IMR-90 (cell line): ENCODE measurements at regions not wholly inside any gene's neighbourhood (a gene's known extent, or its start where the extent isn't known, plus 50 kb on each side); places are given as distances from the start of the nearest gene placed in this dataset.

Experiments
- ATAC-seq: fragments of 200-7000 bp; cut with Tn5 transposase; 2 replicates; pipeline ENCODE4 v1.9.1; 2020; ENCODE audit warnings: low read depth, mild to moderate bottlenecking, moderate library complexity
- BruUV-seq: library from RNA; stranded (reverse); fragments of 400-500 nt; replicated peaks from 2 replicates; lab custom pipeline; 2021; lab: Mats Ljungman, UMichigan
- CTCF ChIA-PET: fragments of 300-600 bp; formaldehyde crosslinking; extraction: SDS; loops from one replicate; lab custom pipeline; 2021; ENCODE audit warnings: antibody characterized with exemption; lab: Yijun Ruan, JAX
- POLR2A ChIA-PET: fragments of 300-600 bp; sonication (Branson Sonifier 250); formaldehyde crosslinking; loops from one replicate; lab custom pipeline; 2022; ENCODE audit warnings: antibody characterized with exemption; ENCODE audit not compliant: unreplicated experiment; lab: Charles Lee
- DNase-seq: peaks from one replicate; pipeline ENCODE4 v3.0.0; 2013
- H2AFZ ChIP-seq: replicated peaks from 2 replicates; pipeline ENCODE3; 2013; ENCODE audit warnings: low read length, mild to moderate bottlenecking; ENCODE audit not compliant: poor library complexity
- H2AK5ac ChIP-seq: 2 replicates; pipeline ENCODE4 v1.6.1; 2013; ENCODE audit warnings: low read depth, low read length, inconsistent platforms
- H2AK9ac ChIP-seq: replicated peaks from 2 replicates; pipeline ENCODE3; 2013; ENCODE audit warnings: mild to moderate bottlenecking, low read depth, low read length, moderate library complexity; ENCODE audit not compliant: poor library complexity
- H2BK120ac ChIP-seq: 2 replicates; pipeline ENCODE4 v1.6.1; 2013; ENCODE audit warnings: low read depth, low read length, inconsistent platforms
- H2BK15ac ChIP-seq: 3 replicates; pipeline ENCODE4 v1.6.1; 2013; ENCODE audit warnings: low read depth, low read length, inconsistent platforms
- H2BK20ac ChIP-seq: 2 replicates; pipeline ENCODE4 v1.6.1; 2013; ENCODE audit warnings: low read depth, mild to moderate bottlenecking, inconsistent platforms, low read length, moderate library complexity
- H2BK5ac ChIP-seq: 2 replicates; pipeline ENCODE4 v1.6.1; 2013; ENCODE audit warnings: mild to moderate bottlenecking, low read depth, low read length, inconsistent platforms; ENCODE audit not compliant: poor library complexity, severe bottlenecking
- H3K14ac ChIP-seq: replicated peaks from 2 replicates; pipeline ENCODE4 v1.6.1; 2013; ENCODE audit warnings: low read depth, low read length, inconsistent platforms
- H3K18ac ChIP-seq: 2 replicates; pipeline ENCODE4 v1.6.1; 2013; ENCODE audit warnings: low read depth, low read length, control low read depth
- H3K23ac ChIP-seq: 2 replicates; pipeline ENCODE4 v1.6.1; 2013; ENCODE audit warnings: low read depth, low read length, inconsistent platforms
- H3K27ac ChIP-seq: 2 replicates; pipeline ENCODE4 v1.5.1; 2013; ENCODE audit warnings: mild to moderate bottlenecking, control low read depth, low read length; ENCODE audit not compliant: insufficient read depth
- H3K27me3 ChIP-seq: 2 replicates; pipeline ENCODE4 v1.6.1; 2013; ENCODE audit warnings: low read length; ENCODE audit not compliant: control insufficient read depth, insufficient read depth
- H3K36me3 ChIP-seq: 2 replicates; pipeline ENCODE4 v1.6.1; 2013; ENCODE audit warnings: low read length, mixed read lengths; ENCODE audit not compliant: control insufficient read depth, insufficient read depth
- H3K4ac ChIP-seq: 2 replicates; pipeline ENCODE4 v1.6.1; 2013; ENCODE audit warnings: low read depth, low read length, inconsistent platforms
- H3K4me1 ChIP-seq: 2 replicates; pipeline ENCODE4 v1.6.1; 2013; ENCODE audit warnings: low read length, mixed read lengths; ENCODE audit not compliant: control insufficient read depth, insufficient read depth
- H3K4me2 ChIP-seq: 2 replicates; pipeline ENCODE4 v1.6.1; 2013; ENCODE audit warnings: low read depth, mild to moderate bottlenecking, control low read depth, low read length, moderate library complexity
- H3K4me3 ChIP-seq: 2 replicates; pipeline ENCODE4 v1.5.1; 2013; ENCODE audit warnings: low read depth, mild to moderate bottlenecking, control low read depth, low read length, moderate library complexity; ENCODE audit not compliant: insufficient read depth
- H3K56ac ChIP-seq: 2 replicates; pipeline ENCODE4 v1.6.1; 2013; ENCODE audit warnings: low read length, inconsistent platforms; ENCODE audit not compliant: insufficient read depth; ENCODE audit errors: extremely low read depth
- H3K79me1 ChIP-seq, 2 experiments: 2 replicates each; pipeline ENCODE4 v1.6.1; 2013; ENCODE audit warnings: low read length in 2 of 2, inconsistent platforms in 1 of 2, low read depth in 1 of 2
- H3K9ac ChIP-seq: 2 replicates; pipeline ENCODE4 v1.6.1; 2013; ENCODE audit warnings: low read depth, low read length, control low read depth
- H3K9me1 ChIP-seq: 2 replicates; pipeline ENCODE4 v1.6.1; 2013; ENCODE audit warnings: low read length, inconsistent platforms; ENCODE audit not compliant: insufficient read depth
- H3K9me3 ChIP-seq: 2 replicates; pipeline ENCODE4 v1.6.1; 2013; ENCODE audit warnings: low read length; ENCODE audit not compliant: control insufficient read depth, insufficient read depth
- H4K20me1 ChIP-seq: 2 replicates; pipeline ENCODE4 v1.6.1; 2013; ENCODE audit warnings: low read length, inconsistent platforms; ENCODE audit not compliant: insufficient read depth
- H4K5ac ChIP-seq: 2 replicates; pipeline ENCODE4 v1.6.1; 2013; ENCODE audit warnings: mild to moderate bottlenecking, low read depth, low read length, control low read depth
- H4K8ac ChIP-seq, 2 experiments: 2 replicates each; pipeline ENCODE4 v1.6.1; 2013; ENCODE audit warnings: low read depth in 2 of 2, low read length in 2 of 2, control low read depth in 1 of 2, inconsistent platforms in 1 of 2
- H4K91ac ChIP-seq: 2 replicates; pipeline ENCODE4 v1.6.1; 2013; ENCODE audit warnings: low read depth, low read length, inconsistent platforms; ENCODE audit not compliant: insufficient read depth
- FOS ChIP-seq: fragments of 150-350 bp; IDR thresholded peaks from 2 replicates; pipeline ENCODE4 v1.6.1; 2016; ENCODE audit warnings: low read depth, low read length
- SMC3 ChIP-seq: fragments of 150-350 bp; IDR thresholded peaks from 2 replicates; pipeline ENCODE4 v1.6.1; 2016; ENCODE audit warnings: low read depth, mild to moderate bottlenecking, antibody characterized with exemption, low read length, moderate library complexity
- dilution Hi-C: fragments of 300-500 bp; cut with HindIII; formaldehyde crosslinking; loops from one replicate; pipeline ENCODE4 v1.14.3; 2018; ENCODE audit warnings: low sequenced_read_pairs; ENCODE audit not compliant: unreplicated experiment
- in situ Hi-C: fragments of 300-500 bp; cut with MboI; formaldehyde crosslinking; loops from 3 replicates; pipeline ENCODE4 v1.14.3; 2019; ENCODE audit warnings: low sequenced_read_pairs, inconsistent platforms, mixed read lengths
- intact Hi-C: fragments of 100-400 bp; cut with micrococcal nuclease; formaldehyde crosslinking; loops from 2 replicates; pipeline ENCODE4 v1.10.0; 2022

DNA sequence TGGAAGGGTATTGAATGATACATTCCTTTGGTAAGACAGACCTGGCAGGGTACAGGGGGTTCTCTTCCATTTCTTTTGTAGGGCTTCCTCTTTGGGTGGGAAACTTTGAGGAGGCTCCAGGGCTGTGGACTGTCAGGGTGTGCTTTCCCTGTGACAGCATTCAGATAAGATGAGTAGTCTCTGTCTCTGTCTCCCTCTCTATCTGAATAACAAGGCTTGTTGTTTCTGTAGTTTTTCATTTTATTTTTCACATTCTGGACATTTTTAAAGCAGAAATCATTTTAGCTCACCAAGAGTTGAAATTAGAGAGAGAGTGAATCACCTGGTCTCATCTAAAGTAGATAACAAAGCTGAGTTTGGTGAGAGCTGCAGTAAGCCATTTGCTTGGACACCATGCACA, 100.8 kb upstream of the TPM1 start:
- Histone ChIP-seq H3K4ac (peak overlapping the region; percentile 87), H4K5ac (peak overlapping the region; percentile 9; the same call in 1 of the 2 replicates), H3K23ac (peak overlapping the region; percentile 86; the same call in 1 of the 2 replicates), H4K91ac (peak overlapping the region; percentile 89; the same call in 1 of the 2 replicates), H3K56ac (peak overlapping the region; percentile 33; the same call in 1 of the 2 replicates), H3K4me3 (no peak overlapping the region), H2AK5ac (peak overlapping the region; percentile 28; the same call in 1 of the 2 replicates), H3K27me3 (no peaks in the 10 kb centered on the region), H3K9me1 (peaks cover 20% of the 10 kb centered on the region), H3K18ac (peak overlapping the region; percentile 51; the same call in 1 of the 2 replicates), H2AFZ (no peak overlapping the region), H2AK9ac (no peak overlapping the region), H4K8ac (peak overlapping the region; percentile 23 to 85; a peak in 3 of 4 replicates), H3K4me1 (peaks cover 17% of the 10 kb centered on the region), H2BK5ac (peak overlapping the region; percentile 70), H3K4me2 (peak overlapping the region; percentile 14; the same call in 1 of the 2 replicates), H3K9ac (no peak overlapping the region), H2BK20ac (peak overlapping the region; percentile 93), H2BK15ac (peak overlapping the region; percentile 83; the same call in 2 of the 3 replicates), H3K79me1 (peaks cover 2 to 13% of the 10 kb centered on the region in 2 experiments; a peak in 2 of 4 replicates), H3K27ac (no peak overlapping the region), H2BK120ac (peak overlapping the region; percentile 92), H4K20me1 (no peaks in the 10 kb centered on the region; the same call in 1 of the 2 replicates), H3K14ac (peak overlapping the region; percentile 87), H3K9me3 (no peaks in the 10 kb centered on the region), H3K36me3 (no peaks in the 10 kb centered on the region)
- ATAC-seq, result 0 out of 2 replicates have a peak, but pooled peaks have one; percentile 9
- dilution Hi-C loops (no loop called here), intact Hi-C loops (no loop called here), in situ Hi-C loops (no loop called here)
- CTCF ChIA-PET, result no interaction called here
- POLR2A ChIA-PET, result no interaction called here
- no TSS peak for BruUV-seq
- TF ChIP-seq SMC3 (no peak), FOS (peak; percentile 20; the same call in 1 of the 2 replicates)
- DNase-seq, result peak; percentile 52
